ENCODE measurements at regions not wholly inside any gene's neighbourhood (a gene's known extent, or its start where the extent isn't known, plus 50 kb on each side); places are given as distances from the start of the nearest gene placed in this dataset.

DNA sequence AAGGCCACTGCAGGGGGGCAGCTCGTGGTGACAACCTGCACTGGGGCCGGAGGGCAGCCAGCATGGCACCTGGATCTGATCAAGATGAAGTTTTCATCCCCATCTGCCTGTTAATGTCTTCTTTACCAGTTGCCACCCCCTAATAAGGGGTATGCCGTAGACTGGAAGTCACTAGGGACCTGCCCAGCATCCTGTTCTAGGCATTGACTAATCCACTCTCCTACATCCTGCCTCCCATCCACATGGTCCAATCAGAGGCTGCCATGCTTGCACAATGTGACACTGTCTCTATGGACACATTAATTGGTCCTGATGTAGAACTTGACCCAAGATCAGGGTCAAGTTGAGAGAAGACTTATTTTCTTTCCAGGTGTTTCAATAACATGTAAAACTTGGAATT, 95.1 kb upstream of the LCLAT1 start:
- TF ChIP-seq, protein P1, sequence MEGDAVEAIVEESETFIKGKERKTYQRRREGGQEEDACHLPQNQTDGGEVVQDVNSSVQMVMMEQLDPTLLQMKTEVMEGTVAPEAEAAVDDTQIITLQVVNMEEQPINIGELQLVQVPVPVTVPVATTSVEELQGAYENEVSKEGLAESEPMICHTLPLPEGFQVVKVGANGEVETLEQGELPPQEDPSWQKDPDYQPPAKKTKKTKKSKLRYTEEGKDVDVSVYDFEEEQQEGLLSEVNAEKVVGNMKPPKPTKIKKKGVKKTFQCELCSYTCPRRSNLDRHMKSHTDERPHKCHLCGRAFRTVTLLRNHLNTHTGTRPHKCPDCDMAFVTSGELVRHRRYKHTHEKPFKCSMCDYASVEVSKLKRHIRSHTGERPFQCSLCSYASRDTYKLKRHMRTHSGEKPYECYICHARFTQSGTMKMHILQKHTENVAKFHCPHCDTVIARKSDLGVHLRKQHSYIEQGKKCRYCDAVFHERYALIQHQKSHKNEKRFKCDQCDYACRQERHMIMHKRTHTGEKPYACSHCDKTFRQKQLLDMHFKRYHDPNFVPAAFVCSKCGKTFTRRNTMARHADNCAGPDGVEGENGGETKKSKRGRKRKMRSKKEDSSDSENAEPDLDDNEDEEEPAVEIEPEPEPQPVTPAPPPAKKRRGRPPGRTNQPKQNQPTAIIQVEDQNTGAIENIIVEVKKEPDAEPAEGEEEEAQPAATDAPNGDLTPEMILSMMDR (IDR thresholded peaks at IDR 0.05), result no peak
- no peaks in the 10 kb centered on the region for H3K36me3 Mint-ChIP-seq
- peaks cover 4 to 6% of the 10 kb centered on the region in 2 donors for H3K4me1 Mint-ChIP-seq
- H3K4me3 ChIP-seq (ENCODE audit: low read length), result no peak overlapping the region
- ATAC-seq (no peak), DNase-seq (no peak)
- 94% methylated on average over 3 of the region's 3 CpGs for WGBS (ENCODE audit: insufficient coverage)
- intact Hi-C loops (cut with micrococcal nuclease), result no loop called here
- no peaks in the 10 kb centered on the region for H3K9me3 Mint-ChIP-seq
- no peaks in the 10 kb centered on the region for H3K4me1 ChIP-seq (ENCODE audit: control insufficient read depth, insufficient read depth, low read length)
- no peaks in the 10 kb centered on the region for H3K27me3 Mint-ChIP-seq (ENCODE audit: low read depth in 2 of 2)
- H3K27me3 ChIP-seq (ENCODE audit: control insufficient read depth, insufficient read depth, low read length), result no peaks in the 10 kb centered on the region
- no peak overlapping the region for H3K27ac Mint-ChIP-seq
- H3K27ac ChIP-seq (ENCODE audit: low read length), result no peak overlapping the region
- H3K9me3 ChIP-seq (ENCODE audit: control insufficient read depth, insufficient read depth, low read length), result no peaks in the 10 kb centered on the region
- no peaks in the 10 kb centered on the region for H3K36me3 ChIP-seq (ENCODE audit: control insufficient read depth, insufficient read depth, low read length)
- no peak overlapping the region for H3K4me3 Mint-ChIP-seq

DNA sequence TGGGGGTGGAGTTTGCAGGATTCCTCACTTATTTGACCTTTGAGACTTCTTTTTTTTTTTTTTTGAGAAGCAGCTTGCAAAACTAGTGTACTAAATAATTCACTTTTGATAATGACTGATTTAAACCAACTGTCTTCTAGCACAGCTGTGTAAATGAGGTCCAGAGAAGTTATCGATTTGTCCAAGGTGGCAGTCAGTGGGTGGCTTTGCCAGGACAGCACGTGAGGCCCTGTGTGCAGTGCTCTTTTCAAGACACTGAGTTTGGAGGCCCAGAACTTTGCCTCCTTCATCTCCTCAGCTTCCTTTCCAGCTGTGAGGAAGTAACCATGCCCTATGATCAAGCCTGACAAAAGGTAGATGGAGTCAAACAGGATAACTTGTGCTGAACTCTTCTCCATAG, 92.9 kb upstream of the LCLAT1 start:
- no peaks in the 10 kb centered on the region for H3K36me3 ChIP-seq (ENCODE audit: control insufficient read depth, insufficient read depth, low read length)
- no peaks in the 10 kb centered on the region for H3K27me3 Mint-ChIP-seq (ENCODE audit: low read depth in 2 of 2)
- no peaks in the 10 kb centered on the region for H3K4me1 ChIP-seq (ENCODE audit: control insufficient read depth, insufficient read depth, low read length)
- H3K9me3 Mint-ChIP-seq, result no peaks in the 10 kb centered on the region
- TF ChIP-seq, protein P1 (IDR thresholded peaks at IDR 0.05), result no peak
- ATAC-seq (no peak), DNase-seq (no peak)
- 97% methylated on average over 2 of the region's 2 CpGs for WGBS (ENCODE audit: insufficient coverage)
- peaks cover 4 to 6% of the 10 kb centered on the region in 2 donors for H3K4me1 Mint-ChIP-seq
- no peaks in the 10 kb centered on the region for H3K36me3 Mint-ChIP-seq
- H3K27me3 ChIP-seq (ENCODE audit: control insufficient read depth, insufficient read depth, low read length), result no peaks in the 10 kb centered on the region
- H3K27ac ChIP-seq (ENCODE audit: low read length), result no peak overlapping the region
- no peak overlapping the region for H3K27ac Mint-ChIP-seq
- H3K4me3 Mint-ChIP-seq, result no peak overlapping the region
- intact Hi-C loops (cut with micrococcal nuclease), result no loop called here
- no peaks in the 10 kb centered on the region for H3K9me3 ChIP-seq (ENCODE audit: control insufficient read depth, insufficient read depth, low read length)
- no peak overlapping the region for H3K4me3 ChIP-seq (ENCODE audit: low read length)

DNA sequence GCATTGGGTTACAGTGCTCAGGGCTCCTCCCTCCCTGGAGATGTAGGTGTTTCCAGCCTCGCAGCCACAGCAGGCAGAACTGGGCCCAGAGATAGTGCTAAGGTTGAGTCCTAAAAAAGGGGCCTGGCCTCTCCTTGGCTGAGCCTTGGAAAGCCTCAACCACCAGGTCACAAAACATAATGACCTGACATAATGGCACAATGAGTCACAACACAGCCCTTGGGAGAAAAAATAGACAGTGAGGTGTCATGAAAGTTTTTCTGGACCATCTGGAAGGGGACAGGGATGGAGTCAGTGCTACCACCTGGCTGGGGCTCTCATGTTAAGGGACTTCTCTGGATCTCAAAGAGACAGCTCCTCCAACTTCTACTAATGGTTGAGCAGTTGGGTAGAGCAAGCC, 92.4 kb upstream of the LCLAT1 start:
- no peak overlapping the region for H3K4me3 ChIP-seq (ENCODE audit: low read length)
- Mint-ChIP-seq H3K4me3 (no peak overlapping the region), H3K27me3 (ENCODE audit: low read depth in 2 of 2) (no peaks in the 10 kb centered on the region), H3K4me1 (peaks cover 4 to 10% of the 10 kb centered on the region in 2 donors), H3K36me3 (no peaks in the 10 kb centered on the region), H3K27ac (no peak overlapping the region), H3K9me3 (no peaks in the 10 kb centered on the region)
- H3K4me1 ChIP-seq (ENCODE audit: control insufficient read depth, insufficient read depth, low read length), result peaks cover 4% of the 10 kb centered on the region
- no CpG with 5 or more reads among the region's 1 CpG for WGBS (ENCODE audit: insufficient coverage)
- no peaks in the 10 kb centered on the region for H3K36me3 ChIP-seq (ENCODE audit: control insufficient read depth, insufficient read depth, low read length)
- H3K27ac ChIP-seq (ENCODE audit: low read length), result no peak overlapping the region
- H3K9me3 ChIP-seq (ENCODE audit: control insufficient read depth, insufficient read depth, low read length), result no peaks in the 10 kb centered on the region
- H3K27me3 ChIP-seq (ENCODE audit: control insufficient read depth, insufficient read depth, low read length), result no peaks in the 10 kb centered on the region
- ATAC-seq (no peak), DNase-seq (no peak)
- TF ChIP-seq, protein P1 (IDR thresholded peaks at IDR 0.05), result no peak
- intact Hi-C loops (cut with micrococcal nuclease), result no loop called here

DNA sequence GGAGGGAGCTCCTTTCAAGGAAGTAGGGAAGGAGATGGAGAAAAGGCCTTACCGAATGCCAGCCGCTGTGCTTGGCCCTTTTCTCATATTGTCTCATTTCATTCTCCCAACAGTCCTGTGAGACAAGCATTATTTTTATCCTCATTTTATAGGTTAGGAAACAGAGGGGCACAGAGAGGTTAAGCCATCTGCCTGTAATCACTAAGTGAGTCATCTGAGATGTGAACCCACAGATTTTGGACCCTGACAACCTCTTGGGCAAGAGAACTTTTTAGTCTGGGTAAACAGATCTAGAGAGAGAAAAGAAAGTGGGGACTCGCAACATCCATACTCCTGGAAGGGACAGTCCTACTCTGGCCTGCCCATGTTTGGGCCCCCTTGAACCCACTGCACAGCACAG, 91.7 kb upstream of the LCLAT1 start:
- H3K4me3 Mint-ChIP-seq, result no peak overlapping the region

More for the DNA sequence above, 91.7 kb upstream of the LCLAT1 start:
- Mint-ChIP-seq H3K27ac (no peak overlapping the region), H3K36me3 (no peaks in the 10 kb centered on the region), H3K27me3 (ENCODE audit: low read depth in 2 of 2) (no peaks in the 10 kb centered on the region), H3K4me1 (peaks cover 4 to 13% of the 10 kb centered on the region in 2 donors), H3K9me3 (no peaks in the 10 kb centered on the region)
- H3K27me3 ChIP-seq (ENCODE audit: control insufficient read depth, insufficient read depth, low read length), result no peaks in the 10 kb centered on the region
- ATAC-seq, result no peak
- 94% methylated on average over 1 of the region's 3 CpGs for WGBS (ENCODE audit: insufficient coverage)
- H3K4me1 ChIP-seq (ENCODE audit: control insufficient read depth, insufficient read depth, low read length), result peaks cover 11% of the 10 kb centered on the region
- no peak overlapping the region for H3K4me3 ChIP-seq (ENCODE audit: low read length)
- TF ChIP-seq, protein P1 (IDR thresholded peaks at IDR 0.05), result no peak
- no peaks in the 10 kb centered on the region for H3K9me3 ChIP-seq (ENCODE audit: control insufficient read depth, insufficient read depth, low read length)
- intact Hi-C loops (cut with micrococcal nuclease), result no loop called here
- H3K36me3 ChIP-seq (ENCODE audit: control insufficient read depth, insufficient read depth, low read length), result no peaks in the 10 kb centered on the region
- no peak overlapping the region for H3K27ac ChIP-seq (ENCODE audit: low read length)
- DNase-seq, result no peak

Measured in natural killer cell (primary cell).